Middle frontal gyrus (tissue), 1 donor: ENCODE measurements at regions not wholly inside any gene's neighbourhood (a gene's known extent, or its start where the extent isn't known, plus 50 kb on each side); places are given as distances from the start of the nearest gene placed in this dataset.
"Not testable (repeated sequence)": the region's sequence is repeated elsewhere in the genome, so short reads cannot be mapped to it uniquely, and the experiment has no call there.

Experiments
- DNase-seq: peaks from one replicate; pipeline ENCODE4 v3.0.0-alpha.2; 2015; ENCODE audit warnings: low spot score; ENCODE audit errors: extremely low spot score

GRCh38 chr16:60041671-60042070, 1307.6 kb upstream of the GOT2 start:
- no peak for DNase-seq

- DNase-seq, result no peak
Measured at GRCh38 chr16:60031740-60032139, 1297.6 kb upstream of the GOT2 start.

DNA sequence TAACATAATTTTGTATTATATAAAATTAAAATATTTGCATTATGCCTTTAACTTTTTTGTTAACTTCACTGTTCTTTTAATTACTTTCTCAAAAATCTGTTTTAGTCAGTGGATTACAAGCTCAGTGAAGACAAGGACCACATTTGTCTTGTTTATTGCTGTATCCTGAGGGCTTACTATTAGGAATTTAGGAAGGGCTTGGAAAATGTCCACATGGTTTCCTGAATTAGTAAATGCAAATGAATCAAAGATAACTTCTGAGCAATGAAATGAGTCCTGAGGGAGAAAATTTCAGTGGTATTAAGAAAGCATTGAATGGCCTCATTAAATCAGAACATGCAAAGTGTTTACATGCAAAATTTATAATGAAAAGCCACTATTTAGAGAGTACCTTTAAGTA, 1293.2 kb upstream of the GOT2 start:
- no peak for DNase-seq

DNA sequence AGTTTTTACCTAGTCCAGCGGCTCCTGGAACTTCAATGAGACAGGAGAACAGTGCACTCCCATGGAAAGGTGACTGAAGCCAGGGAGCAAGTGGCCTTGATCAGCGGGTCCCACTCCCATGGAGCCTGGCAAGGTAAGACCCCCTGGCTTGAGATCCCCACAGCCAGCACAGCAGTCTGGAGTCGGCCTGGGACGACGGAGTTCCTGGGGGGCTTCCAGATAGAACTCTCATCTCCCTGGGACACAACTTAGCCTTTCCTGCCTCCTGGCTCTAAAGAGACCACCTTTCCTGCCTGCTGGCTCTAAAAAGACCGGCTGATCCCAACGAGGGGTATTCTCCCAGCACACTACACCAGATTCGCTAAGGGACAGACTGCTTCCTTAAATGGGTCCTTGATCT, 1279.0 kb upstream of the GOT2 start:
- no peak for DNase-seq

DNA sequence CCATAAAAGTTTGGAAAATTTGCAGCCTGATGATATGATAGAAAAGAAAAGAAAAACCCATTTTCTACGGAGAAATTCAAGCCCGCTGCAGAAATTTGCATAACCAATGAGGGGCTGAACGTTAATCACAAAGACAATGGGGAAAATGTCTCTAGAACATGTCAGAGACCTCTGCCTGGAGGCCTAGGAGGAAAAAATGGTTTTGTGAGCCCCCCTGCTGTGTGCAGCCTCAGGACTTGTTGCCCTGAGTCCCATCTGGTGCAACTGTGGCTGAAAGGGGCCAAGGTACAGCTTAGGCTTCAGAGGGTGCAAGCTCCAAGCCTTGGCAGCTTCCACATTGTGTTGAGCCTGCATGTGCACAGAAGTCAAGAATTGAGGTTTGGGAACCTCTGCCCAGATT, 1267.4 kb upstream of the GOT2 start:
- DNase-seq, result no peak

DNA sequence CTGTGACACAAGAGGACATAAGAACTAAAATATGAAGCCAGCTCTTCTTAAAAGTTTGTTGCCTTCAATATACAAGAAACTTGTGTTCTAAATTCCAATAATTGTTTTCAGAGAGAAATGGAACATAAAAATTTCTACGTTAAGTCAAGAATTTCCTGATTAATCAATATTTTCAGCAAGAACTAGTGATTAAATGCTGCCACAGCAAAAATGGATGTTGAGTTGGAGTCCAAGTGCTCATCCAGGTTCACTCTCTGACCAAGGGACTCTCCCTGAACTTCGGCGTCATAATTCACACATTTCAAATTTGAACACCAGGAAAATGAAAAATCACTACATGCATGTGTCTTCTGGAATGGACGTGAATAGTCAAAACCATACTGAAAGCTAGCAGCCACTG, 1263.6 kb upstream of the GOT2 start:
- no peak for DNase-seq

- DNase-seq, result no peak
Measured at GRCh38 chr16:59993101-59993500, 1259.0 kb upstream of the GOT2 start.

DNA sequence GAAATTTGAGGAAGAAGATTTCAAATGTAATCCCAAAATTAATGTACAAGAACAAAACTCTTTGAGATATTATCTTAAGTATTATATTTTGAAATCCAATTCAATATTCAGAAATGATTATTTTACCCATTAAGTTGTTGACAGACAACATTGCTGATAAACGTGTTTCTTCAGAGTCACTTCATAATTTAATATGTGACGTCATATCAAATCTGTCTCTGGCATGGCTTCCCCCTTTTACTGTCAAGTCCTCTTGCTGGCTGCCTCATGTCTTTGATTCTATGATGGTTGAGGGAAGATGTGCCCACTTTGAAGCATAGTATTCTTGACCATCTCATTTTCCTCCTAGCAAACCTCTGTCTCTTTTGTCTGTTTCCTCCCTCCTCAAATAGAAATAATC, 1257.1 kb upstream of the GOT2 start:
- no peak for DNase-seq

DNA sequence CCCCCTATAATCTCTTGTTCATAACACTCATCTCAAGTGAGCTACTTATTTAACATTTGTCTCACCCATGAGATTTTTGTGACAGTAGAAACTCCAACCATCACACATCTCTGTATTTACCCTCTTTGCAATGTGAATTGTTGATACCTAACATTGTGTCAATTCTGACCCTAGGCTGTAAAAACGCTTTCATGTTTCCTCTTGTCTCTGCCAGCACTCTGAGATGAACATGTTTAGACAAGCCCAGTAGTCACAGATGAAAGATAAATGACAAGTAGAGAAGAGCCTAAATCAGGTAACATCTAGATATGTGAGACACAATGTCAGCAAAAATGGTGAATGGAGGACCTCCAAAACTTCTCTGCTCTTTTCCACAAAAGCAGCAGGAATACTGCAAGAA, 1254.5 kb upstream of the GOT2 start:
- no peak for DNase-seq

DNA sequence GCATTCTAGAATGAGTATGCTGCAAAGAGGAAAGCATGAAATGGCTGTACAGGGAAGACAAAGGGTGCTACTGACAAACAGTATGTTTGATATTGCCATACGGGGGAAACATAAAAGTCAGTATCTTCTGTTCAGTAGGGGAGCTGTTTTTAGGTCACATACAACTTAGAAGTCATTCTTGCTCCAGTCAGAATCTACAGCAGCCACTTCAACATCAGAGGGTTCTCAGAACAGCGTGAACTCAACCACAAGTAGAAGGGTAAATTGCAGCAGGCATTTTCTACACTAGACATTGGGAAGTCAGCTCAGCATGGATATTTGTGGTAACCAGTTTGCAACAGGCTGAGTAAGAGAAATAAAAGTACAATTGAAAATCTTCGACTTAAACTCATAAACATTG, 1241.8 kb upstream of the GOT2 start:
- DNase-seq, result no peak

- DNase-seq, result no peak
Measured at GRCh38 chr16:59973966-59974365, 1239.8 kb upstream of the GOT2 start.

DNA sequence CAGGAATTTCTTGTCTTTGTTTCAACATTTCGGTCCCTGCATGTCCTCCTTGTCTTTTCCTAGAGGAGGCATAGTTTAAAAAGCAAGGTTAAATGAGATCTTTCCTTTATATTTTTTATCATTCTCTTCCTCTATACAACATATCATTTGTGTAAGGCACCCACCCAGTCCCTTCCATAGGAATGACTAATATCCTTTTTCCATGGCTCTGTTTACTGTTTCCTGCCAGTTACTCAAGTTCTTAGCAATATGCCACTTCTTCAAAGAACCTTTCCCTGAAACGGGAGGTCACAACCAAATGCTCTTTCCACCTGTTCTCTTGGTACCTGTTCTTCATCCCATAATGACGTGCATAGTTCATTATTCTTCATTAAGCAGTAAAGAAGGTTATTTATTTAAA, 1237.1 kb upstream of the GOT2 start:
- DNase-seq, result no peak

- DNase-seq, result no peak
Measured at GRCh38 chr16:59964232-59964924, 1230.3 kb upstream of the GOT2 start.

DNA sequence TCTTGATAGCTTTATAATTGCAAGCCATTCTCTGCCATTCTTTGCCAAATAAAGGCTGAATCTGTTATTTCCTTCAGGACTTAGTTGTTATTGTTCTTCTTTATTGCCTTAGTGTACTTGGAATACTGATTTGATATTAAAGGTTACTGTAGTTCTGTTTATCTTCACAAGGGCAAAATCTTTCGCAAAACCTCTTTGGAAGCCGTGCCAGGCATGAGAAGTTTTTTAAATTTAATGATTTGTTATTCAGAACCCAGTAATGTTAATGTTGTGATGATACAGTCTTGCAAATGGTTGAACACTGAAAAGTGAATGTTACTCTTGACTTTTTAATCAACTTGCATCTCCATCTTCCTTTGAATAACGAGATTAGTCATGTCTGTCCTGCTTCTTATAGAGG, 1225.2 kb upstream of the GOT2 start:
- no peak for DNase-seq

GRCh38 chr16:59950431-59950830, 1216.3 kb upstream of the GOT2 start:
- no peak for DNase-seq

GRCh38 chr16:59944041-59944440, 1209.9 kb upstream of the GOT2 start:
- DNase-seq, result not testable (repeated sequence)

DNA sequence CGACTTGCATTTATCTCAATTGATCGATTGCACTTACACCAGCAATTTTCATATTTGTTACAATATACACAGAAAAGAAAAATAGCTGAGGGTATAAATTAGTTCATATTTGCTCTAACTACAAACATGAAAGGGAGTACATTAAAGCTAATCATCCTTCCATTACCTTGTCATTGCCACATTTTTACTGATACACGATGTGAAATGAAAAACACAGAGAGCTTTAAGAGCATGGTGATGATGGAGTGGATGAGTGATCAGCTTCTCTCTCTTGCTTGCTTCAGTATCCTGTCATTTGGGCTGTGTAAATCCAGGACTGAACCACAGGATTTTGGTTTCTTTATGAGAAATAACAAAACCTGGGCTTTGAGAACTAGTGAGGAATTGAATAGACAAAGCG, 1207.5 kb upstream of the GOT2 start:
- DNase-seq, result no peak

- no peak for DNase-seq
Measured at GRCh38 chr16:59920054-59920453, 1185.9 kb upstream of the GOT2 start.

DNA sequence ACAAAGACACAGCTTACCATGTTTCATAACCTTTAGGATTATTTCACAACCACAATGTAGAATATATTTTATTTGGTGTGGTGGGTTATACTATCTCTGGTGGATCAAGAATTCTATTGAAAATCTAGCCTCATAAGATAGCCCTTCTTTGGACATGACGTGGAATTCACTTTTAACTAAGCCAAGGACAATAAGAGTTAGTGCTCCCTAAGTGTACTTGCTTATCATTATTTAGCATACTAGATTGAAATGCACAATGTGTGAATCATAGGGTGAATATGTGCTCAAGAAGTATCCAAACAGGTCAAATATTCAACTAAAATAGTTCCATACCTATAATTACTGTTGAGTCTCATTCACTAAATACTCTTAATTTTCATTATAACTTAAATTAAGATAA, 1179.5 kb upstream of the GOT2 start:
- DNase-seq, result no peak

- no peak for DNase-seq
Measured at GRCh38 chr16:59909262-59909661, 1175.1 kb upstream of the GOT2 start.

DNA sequence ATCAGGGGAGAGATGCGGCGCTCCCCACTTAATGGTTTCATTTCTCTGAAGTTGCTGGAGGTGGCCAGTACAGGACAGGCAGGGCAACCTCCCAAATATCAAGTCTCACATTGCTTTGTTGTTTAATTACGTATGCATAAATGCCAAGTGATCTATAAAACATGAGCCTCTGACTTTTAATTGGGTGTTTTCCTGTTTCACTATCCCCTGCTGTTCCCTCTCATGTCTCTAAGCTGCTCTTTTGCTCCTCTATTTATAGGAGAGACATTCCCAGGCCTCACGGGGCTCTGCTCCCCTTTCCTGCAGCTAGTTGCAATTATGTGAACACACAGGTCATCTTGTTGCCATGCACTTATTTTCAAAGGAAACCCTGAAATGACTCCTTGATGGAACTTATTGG, 1173.5 kb upstream of the GOT2 start:
- DNase-seq, result no peak

- DNase-seq, result no peak
Measured at GRCh38 chr16:59905606-59906005, 1171.5 kb upstream of the GOT2 start.

DNA sequence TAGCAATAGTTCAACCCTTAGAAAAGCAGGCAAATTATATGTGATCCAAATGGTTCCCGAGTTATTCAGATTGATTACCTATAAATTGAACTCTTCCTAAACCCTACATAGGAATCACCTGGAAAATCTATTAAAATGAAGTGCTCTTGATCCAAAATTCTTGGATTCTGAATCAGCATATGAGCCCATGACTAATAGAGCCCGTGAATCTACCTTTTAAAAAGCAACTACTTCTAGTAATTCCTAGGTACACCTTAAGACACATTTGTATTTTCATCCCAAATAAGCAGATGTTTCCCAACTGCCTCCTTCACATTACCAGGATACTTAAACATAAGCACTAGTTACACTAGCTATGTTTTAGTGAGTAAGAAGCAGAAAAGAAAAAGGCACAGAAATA, 1171.0 kb upstream of the GOT2 start:
- no peak for DNase-seq

DNA sequence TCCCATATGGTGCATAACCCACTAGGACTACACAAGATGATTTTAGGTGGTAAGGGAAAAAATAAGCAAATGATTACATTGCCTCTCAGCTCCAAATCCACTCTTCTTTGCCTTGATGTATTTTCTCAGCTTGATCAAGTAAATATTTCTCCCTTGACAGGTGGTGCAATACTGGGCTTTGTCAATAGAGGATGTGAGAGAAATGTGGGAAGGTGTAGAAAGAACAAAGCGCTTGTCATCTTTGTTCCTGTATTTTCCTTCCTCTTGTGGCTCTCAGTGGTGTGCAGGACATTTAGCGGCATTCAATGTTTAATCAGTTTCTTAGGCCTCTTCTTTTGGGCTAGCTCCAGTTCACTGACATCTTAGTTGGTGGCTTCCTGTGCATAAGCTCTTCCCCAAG, 1165.8 kb upstream of the GOT2 start:
- DNase-seq, result no peak
